ENCODE measurements at regions not wholly inside any gene's neighbourhood (a gene's known extent, or its start where the extent isn't known, plus 50 kb on each side); places are given as distances from the start of the nearest gene placed in this dataset.

GRCh38 chr6:167664678-167665660 is 161.7 kb upstream of the AFDN start:
- H3K9me3 ChIP-seq (ENCODE audit: insufficient read depth, low read length), result no peaks in the 10 kb centered on the region
- no peak overlapping the region for H3K27ac ChIP-seq (ENCODE audit: low read depth, low read length)
- no peak overlapping the region for H3K4me3 ChIP-seq (ENCODE audit: insufficient read depth, low read length, poor library complexity, severe bottlenecking)
- no peaks in the 10 kb centered on the region for H3K27me3 ChIP-seq (ENCODE audit: low read length)
- H3F3A ChIP-seq (ENCODE audit: insufficient read depth), result no peaks in the 10 kb centered on the region
- no peak overlapping the region for H3K4me2 ChIP-seq (ENCODE audit: low read depth, low read length, poor library complexity, severe bottlenecking)
- TF ChIP-seq EZH2phosphoT487 (conservative IDR thresholded peaks at IDR 0.05; ENCODE audit: low read length) (no peak), CTCF (IDR thresholded peaks at IDR 0.05; ENCODE audit: insufficient read depth, low read length, poor library complexity, severe bottlenecking) (no peak)
- H3K79me2 ChIP-seq (ENCODE audit: insufficient read depth, low read length), result no peaks in the 10 kb centered on the region
- no peak overlapping the region for H2AFZ ChIP-seq (ENCODE audit: low read depth, low read length, severe bottlenecking)
- H4K20me1 ChIP-seq (ENCODE audit: low read depth, low read length), result no peaks in the 10 kb centered on the region
- H3K36me3 ChIP-seq (ENCODE audit: low read length), result no peaks in the 10 kb centered on the region
- H3K9ac ChIP-seq (ENCODE audit: low read length), result no peak overlapping the region
- no peaks in the 10 kb centered on the region for H3K9me2 ChIP-seq (replicated peaks; ENCODE audit: insufficient read depth, low read length)

GRCh38 chr6:167665698-167666330 is 160.9 kb upstream of the AFDN start:
- Histone ChIP-seq H3K27me3 (ENCODE audit: low read length) (no peaks in the 10 kb centered on the region), H3K9me3 (ENCODE audit: insufficient read depth, low read length) (no peaks in the 10 kb centered on the region), H3K9me2 (replicated peaks; ENCODE audit: insufficient read depth, low read length) (no peaks in the 10 kb centered on the region), H4K20me1 (ENCODE audit: low read depth, low read length) (no peaks in the 10 kb centered on the region), H3F3A (ENCODE audit: insufficient read depth) (no peaks in the 10 kb centered on the region), H2AFZ (ENCODE audit: low read depth, low read length, severe bottlenecking) (no peak overlapping the region), H3K79me2 (ENCODE audit: insufficient read depth, low read length) (no peaks in the 10 kb centered on the region), H3K27ac (ENCODE audit: low read depth, low read length) (no peak overlapping the region), H3K4me2 (ENCODE audit: low read depth, low read length, poor library complexity, severe bottlenecking) (no peak overlapping the region), H3K9ac (ENCODE audit: low read length) (no peak overlapping the region), H3K4me3 (ENCODE audit: insufficient read depth, low read length, poor library complexity, severe bottlenecking) (no peak overlapping the region), H3K36me3 (ENCODE audit: low read length) (no peaks in the 10 kb centered on the region)
- TF ChIP-seq EZH2phosphoT487 (conservative IDR thresholded peaks at IDR 0.05; ENCODE audit: low read length) (no peak), CTCF (IDR thresholded peaks at IDR 0.05; ENCODE audit: insufficient read depth, low read length, poor library complexity, severe bottlenecking) (no peak)

- Histone ChIP-seq H3K9ac (ENCODE audit: low read length) (no peak overlapping the region), H4K20me1 (ENCODE audit: low read depth, low read length) (no peaks in the 10 kb centered on the region), H3K27me3 (ENCODE audit: low read length) (no peaks in the 10 kb centered on the region), H3K27ac (ENCODE audit: low read depth, low read length) (no peak overlapping the region), H3K36me3 (ENCODE audit: low read length) (no peaks in the 10 kb centered on the region), H3K9me2 (replicated peaks; ENCODE audit: insufficient read depth, low read length) (no peaks in the 10 kb centered on the region), H2AFZ (ENCODE audit: low read depth, low read length, severe bottlenecking) (no peak overlapping the region), H3K4me2 (ENCODE audit: low read depth, low read length, poor library complexity, severe bottlenecking) (no peak overlapping the region), H3K4me3 (ENCODE audit: insufficient read depth, low read length, poor library complexity, severe bottlenecking) (no peak overlapping the region), H3F3A (ENCODE audit: insufficient read depth) (no peaks in the 10 kb centered on the region), H3K9me3 (ENCODE audit: insufficient read depth, low read length) (0 out of 2 replicates have a peak, but pooled peaks cover under 1% of the 10 kb centered on the region), H3K79me2 (ENCODE audit: insufficient read depth, low read length) (no peaks in the 10 kb centered on the region)
- no peak for TF ChIP-seq CTCF (IDR thresholded peaks at IDR 0.05; ENCODE audit: insufficient read depth, low read length, poor library complexity, severe bottlenecking)
- no peak for TF ChIP-seq EZH2phosphoT487 (conservative IDR thresholded peaks at IDR 0.05; ENCODE audit: low read length)
Measured at GRCh38 chr6:167666571-167667203, 160.0 kb upstream of the AFDN start.
